Hematopoietic multipotent progenitor cell treated with erythropoietin and hydrocortisone succinate and interleukin-3 and kit ligand, for 6 days (in vitro differentiated cells): ENCODE measurements at regions not wholly inside any gene's neighbourhood (a gene's known extent, or its start where the extent isn't known, plus 50 kb on each side); places are given as distances from the start of the nearest gene placed in this dataset.
A peak's percentile ranks its signal among the peaks of the same experiment; 100 is the strongest.
"Not testable (repeated sequence)": the region's sequence is repeated elsewhere in the genome, so short reads cannot be mapped to it uniquely, and the experiment has no call there.

ENCODE experiments used
- DNase-seq: peaks from one replicate; pipeline ENCODE4 v3.0.0-alpha.2; 2015

- DNase-seq, result no peak
These were observed 466.3 kb upstream of the POM121L12 start for GRCh38 chr7:52569151-52569550.

GRCh38 chr7:52565974-52566373, 469.5 kb upstream of the POM121L12 start:
- DNase-seq, result no peak

- no peak for DNase-seq
These were observed 479.6 kb upstream of the POM121L12 start for GRCh38 chr7:52555805-52556204.

- DNase-seq, result no peak
These were observed 488.0 kb upstream of the POM121L12 start for GRCh38 chr7:52547308-52547910.

GRCh38 chr7:52541198-52541765, 494.2 kb upstream of the POM121L12 start:
- not testable (repeated sequence) for DNase-seq

- DNase-seq, result no peak
These were observed 495.4 kb upstream of the POM121L12 start for GRCh38 chr7:52540041-52540440.

GRCh38 chr7:52539414-52539813, 496.0 kb upstream of the POM121L12 start:
- DNase-seq, result no peak

- no peak for DNase-seq
These were observed 498.4 kb upstream of the POM121L12 start for GRCh38 chr7:52537051-52537450.

- DNase-seq, result no peak
These were observed 509.6 kb upstream of the POM121L12 start for GRCh38 chr7:52525772-52526341.

GRCh38 chr7:52518869-52519268, 516.6 kb upstream of the POM121L12 start:
- no peak for DNase-seq

GRCh38 chr7:52512656-52513055, 522.8 kb upstream of the POM121L12 start:
- no peak for DNase-seq

GRCh38 chr7:52507546-52508255, 527.7 kb upstream of the POM121L12 start:
- peak; percentile 45 for DNase-seq

GRCh38 chr7:52506325-52506724, 529.1 kb upstream of the POM121L12 start:
- DNase-seq, result no peak

- no peak for DNase-seq
These were observed 530.9 kb upstream of the POM121L12 start for GRCh38 chr7:52504561-52504960.

- no peak for DNase-seq
These were observed 533.2 kb upstream of the POM121L12 start for GRCh38 chr7:52502281-52502680.

GRCh38 chr7:52501696-52502095, 533.7 kb upstream of the POM121L12 start:
- no peak for DNase-seq

- no peak for DNase-seq
These were observed 534.6 kb upstream of the POM121L12 start for GRCh38 chr7:52500841-52501240.

GRCh38 chr7:52498366-52498765, 537.1 kb upstream of the POM121L12 start:
- DNase-seq, result no peak

- no peak for DNase-seq
These were observed 549.2 kb upstream of the POM121L12 start for GRCh38 chr7:52486267-52486666.

GRCh38 chr7:52482076-52482475, 553.4 kb upstream of the POM121L12 start:
- DNase-seq, result peak; percentile 46

- DNase-seq, result no peak
These were observed 553.9 kb upstream of the POM121L12 start for GRCh38 chr7:52481571-52481970.

GRCh38 chr7:52479990-52480389, 555.4 kb upstream of the POM121L12 start:
- DNase-seq, result no peak

- DNase-seq, result no peak
These were observed 560.3 kb upstream of the POM121L12 start for GRCh38 chr7:52475001-52475582.

- no peak for DNase-seq
These were observed 561.7 kb upstream of the POM121L12 start for GRCh38 chr7:52473756-52474155.
